Endodermal cell (in vitro differentiated cells): ENCODE measurements at regions not wholly inside any gene's neighbourhood (a gene's known extent, or its start where the extent isn't known, plus 50 kb on each side); places are given as distances from the start of the nearest gene placed in this dataset.

Source experiments
- DNase-seq: peaks from one replicate; pipeline ENCODE4 v3.0.0-alpha.2; 2017
- H3K27ac ChIP-seq: 2 replicates; pipeline ENCODE4 v1.5.1; 2013; ENCODE audit warnings: mild to moderate bottlenecking, low read depth, low read length, moderate library complexity
- H3K27me3 ChIP-seq: 2 replicates; pipeline ENCODE4 v1.6.1; 2013; ENCODE audit warnings: mild to moderate bottlenecking, low read length, moderate library complexity; ENCODE audit not compliant: insufficient read depth, control insufficient read depth, poor library complexity, severe bottlenecking
- H3K36me3 ChIP-seq: 2 replicates; pipeline ENCODE4 v1.7.0; 2013; ENCODE audit warnings: mild to moderate bottlenecking, low read length, moderate library complexity; ENCODE audit not compliant: control insufficient read depth, insufficient read depth
- H3K4me1 ChIP-seq: one replicate; pipeline ENCODE4 v1.7.0; 2013; ENCODE audit warnings: low read length; ENCODE audit not compliant: control insufficient read depth, insufficient read depth
- H3K4me3 ChIP-seq: 2 replicates; pipeline ENCODE4 v1.5.1; 2013; ENCODE audit warnings: mild to moderate bottlenecking, low read length, moderate library complexity
- H3K9ac ChIP-seq: 2 replicates; pipeline ENCODE4 v1.6.1; 2013; ENCODE audit warnings: mild to moderate bottlenecking, low read length, moderate library complexity; ENCODE audit not compliant: poor library complexity, severe bottlenecking; ENCODE audit errors: extremely low read depth
- H3K9me3 ChIP-seq: 2 replicates; pipeline ENCODE4 v1.6.1; 2013; ENCODE audit warnings: mild to moderate bottlenecking, low read length, moderate library complexity; ENCODE audit not compliant: control insufficient read depth
- H3K27ac Mint-ChIP-seq: 2 replicates; pipeline ENCODE4 v1.8.0; 2020; ENCODE audit warnings: mixed read lengths
- H3K27me3 Mint-ChIP-seq: 2 replicates; pipeline ENCODE4 v1.8.0; 2021; ENCODE audit warnings: mild to moderate bottlenecking, mixed read lengths; ENCODE audit not compliant: insufficient read depth
- H3K36me3 Mint-ChIP-seq: 2 replicates; pipeline ENCODE4 v1.8.0; 2020; ENCODE audit warnings: low read depth, mixed read lengths
- H3K4me1 Mint-ChIP-seq: 2 replicates; pipeline ENCODE4 v1.8.0; 2020; ENCODE audit warnings: mixed read lengths
- H3K4me3 Mint-ChIP-seq: 2 replicates; pipeline ENCODE4 v1.8.0; 2020; ENCODE audit warnings: mild to moderate bottlenecking, moderate library complexity, mixed read lengths
- H3K9me3 Mint-ChIP-seq: 2 replicates; pipeline ENCODE4 v1.8.0; 2020; ENCODE audit warnings: mild to moderate bottlenecking, mixed read lengths
- WGBS, 2 experiments: methylation state at CpG; one replicate each; pipeline versions ENCODE4 v1.1.5 to v1.1.7; 2013; ENCODE audit warnings: missing lambda C conversion rate in 2 of 2, mixed read lengths in 1 of 2; ENCODE audit not compliant: insufficient coverage in 1 of 2, insufficient read length in 1 of 2; 5-methylcytosine and 5-hydroxymethylcytosine counted together
- TF ChIP-seq, protein P1 (sequence below): fragments of 200-600 bp; sonication (generic); conservative IDR thresholded peaks from 2 replicates; pipeline ENCODE4 v1.5.0; 2021; ENCODE audit warnings: antibody characterized with exemption, mild to moderate bottlenecking

DNA sequence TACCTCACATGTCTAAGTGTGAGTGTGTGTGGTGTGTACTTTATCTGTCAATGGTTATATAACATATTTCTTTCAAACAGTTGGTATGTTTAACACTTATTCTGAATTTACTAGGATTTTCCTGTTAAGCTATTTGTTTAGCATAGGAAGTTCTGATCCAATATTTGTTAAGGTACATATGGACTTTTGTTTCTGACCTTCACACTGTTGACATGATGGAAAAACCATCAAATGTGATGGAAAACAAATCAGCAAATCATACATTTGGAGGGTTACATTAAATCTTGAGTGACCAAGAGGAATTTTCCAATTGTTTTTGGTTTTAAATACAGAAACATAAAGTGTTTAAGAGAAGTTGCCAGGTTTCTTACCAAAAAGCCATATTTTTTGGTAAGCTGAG, 638.9 kb downstream of the STK39 start:
- no peaks in the 10 kb centered on the region for H3K9me3 ChIP-seq
- TF ChIP-seq, protein P1, sequence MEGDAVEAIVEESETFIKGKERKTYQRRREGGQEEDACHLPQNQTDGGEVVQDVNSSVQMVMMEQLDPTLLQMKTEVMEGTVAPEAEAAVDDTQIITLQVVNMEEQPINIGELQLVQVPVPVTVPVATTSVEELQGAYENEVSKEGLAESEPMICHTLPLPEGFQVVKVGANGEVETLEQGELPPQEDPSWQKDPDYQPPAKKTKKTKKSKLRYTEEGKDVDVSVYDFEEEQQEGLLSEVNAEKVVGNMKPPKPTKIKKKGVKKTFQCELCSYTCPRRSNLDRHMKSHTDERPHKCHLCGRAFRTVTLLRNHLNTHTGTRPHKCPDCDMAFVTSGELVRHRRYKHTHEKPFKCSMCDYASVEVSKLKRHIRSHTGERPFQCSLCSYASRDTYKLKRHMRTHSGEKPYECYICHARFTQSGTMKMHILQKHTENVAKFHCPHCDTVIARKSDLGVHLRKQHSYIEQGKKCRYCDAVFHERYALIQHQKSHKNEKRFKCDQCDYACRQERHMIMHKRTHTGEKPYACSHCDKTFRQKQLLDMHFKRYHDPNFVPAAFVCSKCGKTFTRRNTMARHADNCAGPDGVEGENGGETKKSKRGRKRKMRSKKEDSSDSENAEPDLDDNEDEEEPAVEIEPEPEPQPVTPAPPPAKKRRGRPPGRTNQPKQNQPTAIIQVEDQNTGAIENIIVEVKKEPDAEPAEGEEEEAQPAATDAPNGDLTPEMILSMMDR: no peak
- H3K4me1 ChIP-seq: no peaks in the 10 kb centered on the region
- H3K9ac ChIP-seq: no peak overlapping the region
- no peak overlapping the region for H3K27ac ChIP-seq
- H3K36me3 ChIP-seq: no peaks in the 10 kb centered on the region
- Mint-ChIP-seq H3K27ac (no peak overlapping the region), H3K4me1 (peaks cover 2% of the 10 kb centered on the region), H3K9me3 (no peaks in the 10 kb centered on the region), H3K36me3 (no peaks in the 10 kb centered on the region), H3K4me3 (no peak overlapping the region), H3K27me3 (no peaks in the 10 kb centered on the region)
- H3K27me3 ChIP-seq: no peaks in the 10 kb centered on the region
- no peak overlapping the region for H3K4me3 ChIP-seq
- DNase-seq: no peak

DNA sequence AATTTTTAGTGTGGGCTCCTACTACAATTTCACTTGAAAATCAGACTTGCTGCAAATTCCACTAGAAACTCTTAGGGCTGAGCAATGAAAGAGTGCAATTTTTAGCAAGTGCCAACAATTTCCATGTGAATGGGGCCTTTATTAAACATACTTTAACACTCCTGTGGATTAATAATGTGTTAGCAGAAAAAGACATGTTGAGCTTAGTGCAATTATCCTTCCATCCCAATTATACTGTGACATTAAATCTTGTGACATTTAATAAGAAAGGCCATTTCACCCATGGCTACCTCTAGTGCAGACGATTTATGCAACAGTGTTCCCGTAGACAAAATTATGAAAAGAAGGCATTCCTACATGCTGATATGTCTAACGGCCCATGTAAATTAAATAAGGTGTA, 639.7 kb downstream of the STK39 start:
- no peak overlapping the region for H3K4me3 ChIP-seq
- H3K27me3 ChIP-seq: no peaks in the 10 kb centered on the region
- H3K27ac Mint-ChIP-seq: no peak overlapping the region
- no peaks in the 10 kb centered on the region for H3K4me1 ChIP-seq
- TF ChIP-seq, protein P1: no peak
- no peaks in the 10 kb centered on the region for H3K36me3 ChIP-seq
- no peaks in the 10 kb centered on the region for H3K36me3 Mint-ChIP-seq
- no peaks in the 10 kb centered on the region for H3K9me3 Mint-ChIP-seq
- H3K4me1 Mint-ChIP-seq: peaks cover 2% of the 10 kb centered on the region
- no peaks in the 10 kb centered on the region for H3K27me3 Mint-ChIP-seq
- no peak for DNase-seq
- 92% methylated on average over 3 of the region's 3 CpGs; no CpG with 5 or more reads in 1 of the 2 experiments for WGBS, 2 experiments
- no peak overlapping the region for H3K27ac ChIP-seq
- H3K9ac ChIP-seq: no peak overlapping the region
- no peaks in the 10 kb centered on the region for H3K9me3 ChIP-seq
- H3K4me3 Mint-ChIP-seq: no peak overlapping the region

DNA sequence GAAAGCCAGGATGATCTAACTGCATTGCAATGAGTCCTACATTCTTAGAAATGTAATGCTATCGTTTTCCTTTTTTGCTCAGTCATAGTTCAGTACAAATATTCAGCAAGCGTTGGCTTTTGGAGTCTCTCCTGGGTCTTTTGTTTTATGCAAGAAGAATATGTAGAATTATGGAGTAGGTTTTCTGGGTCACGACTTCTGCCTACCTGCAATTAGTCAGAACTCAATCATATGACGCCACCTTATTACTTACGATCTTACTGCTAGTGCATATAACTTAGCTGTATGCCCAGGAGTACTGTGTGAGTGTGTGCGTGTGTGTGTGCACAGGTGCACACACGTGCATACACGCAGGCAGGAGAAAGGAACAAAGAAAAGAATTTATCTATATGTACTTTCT, 640.2 kb downstream of the STK39 start:
- WGBS, 2 experiments: 91 to 93% methylated on average over 4 to 8 of the region's 8 CpGs
- no peak for DNase-seq
- H3K4me1 Mint-ChIP-seq: peaks cover 2% of the 10 kb centered on the region

More for the DNA sequence above, 640.2 kb downstream of the STK39 start:
- Histone ChIP-seq H3K4me1 (no peaks in the 10 kb centered on the region), H3K36me3 (no peaks in the 10 kb centered on the region), H3K4me3 (no peak overlapping the region), H3K27ac (no peak overlapping the region), H3K9me3 (peaks cover under 1% of the 10 kb centered on the region), H3K27me3 (no peaks in the 10 kb centered on the region), H3K9ac (no peak overlapping the region)
- Mint-ChIP-seq H3K9me3 (peaks cover 5% of the 10 kb centered on the region), H3K27ac (no peak overlapping the region), H3K4me3 (no peak overlapping the region), H3K36me3 (peaks cover under 1% of the 10 kb centered on the region), H3K27me3 (no peaks in the 10 kb centered on the region)
- TF ChIP-seq, protein P1: no peak
